ENCODE measurements at regions not wholly inside any gene's neighbourhood (a gene's known extent, or its start where the extent isn't known, plus 50 kb on each side); places are given as distances from the start of the nearest gene placed in this dataset.

DNA sequence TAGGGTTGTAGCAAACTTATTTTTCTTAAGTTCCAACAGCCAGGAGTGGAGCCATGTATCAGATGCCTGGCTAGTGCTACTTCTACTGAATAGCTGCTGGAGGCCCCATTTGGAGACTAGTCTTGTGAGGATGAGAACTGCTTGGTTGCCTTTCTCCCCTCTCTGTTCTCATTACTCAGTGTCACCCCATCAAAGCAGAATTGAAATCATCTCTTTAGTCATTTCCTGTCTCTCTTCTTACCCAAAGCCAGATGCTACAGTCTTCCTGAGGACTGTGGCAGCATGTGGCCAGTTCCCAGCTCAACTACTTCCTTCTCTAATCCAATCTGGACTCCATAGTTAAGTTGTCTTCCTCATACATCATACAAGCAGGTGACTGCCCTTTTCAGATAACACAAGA, 197.5 kb downstream of the BRINP2 start:
- no peak for TF ChIP-seq MYC (IDR thresholded peaks at IDR 0.05; ENCODE audit: low read depth, low read length)
- no peak for TF ChIP-seq POLR2A (IDR thresholded peaks at IDR 0.05; ENCODE audit: extremely low read depth, insufficient read length)
- TF ChIP-seq, protein P1, sequence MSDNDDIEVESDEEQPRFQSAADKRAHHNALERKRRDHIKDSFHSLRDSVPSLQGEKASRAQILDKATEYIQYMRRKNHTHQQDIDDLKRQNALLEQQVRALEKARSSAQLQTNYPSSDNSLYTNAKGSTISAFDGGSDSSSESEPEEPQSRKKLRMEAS (IDR thresholded peaks at IDR 0.05; ENCODE audit: low read depth, low read length), result no peak
- no peak for DNase-seq (ENCODE audit: low read depth)

DNA sequence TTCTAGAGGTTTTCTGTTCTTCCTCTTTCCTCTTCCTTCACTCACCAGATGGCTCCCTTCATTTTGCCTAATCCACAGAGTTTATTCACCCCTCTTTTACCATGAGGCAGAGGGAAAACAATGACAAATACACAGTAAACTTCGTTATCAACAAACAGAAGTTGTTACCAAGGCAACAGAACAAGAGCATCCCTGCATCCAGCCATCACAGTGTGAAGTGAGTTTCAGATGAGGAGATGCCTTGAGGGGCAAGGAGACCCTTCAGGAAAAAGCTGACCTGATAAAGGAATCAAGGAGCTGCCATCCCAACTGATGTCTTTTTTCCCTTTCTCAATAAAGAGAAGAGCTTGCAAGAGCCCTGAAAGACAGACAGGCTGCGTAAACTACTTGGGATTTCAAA, 195.3 kb downstream of the BRINP2 start:
- DNase-seq (ENCODE audit: low read depth), result no peak
- no peak overlapping the region for H3K4me3 ChIP-seq (ENCODE audit: low read depth, low read length)
- no peak for TF ChIP-seq MYC (IDR thresholded peaks at IDR 0.05; ENCODE audit: low read depth, low read length)

More for the DNA sequence above, 197.5 kb downstream of the BRINP2 start:
- no peak overlapping the region for H3K4me3 ChIP-seq (ENCODE audit: low read depth, low read length)

DNA sequence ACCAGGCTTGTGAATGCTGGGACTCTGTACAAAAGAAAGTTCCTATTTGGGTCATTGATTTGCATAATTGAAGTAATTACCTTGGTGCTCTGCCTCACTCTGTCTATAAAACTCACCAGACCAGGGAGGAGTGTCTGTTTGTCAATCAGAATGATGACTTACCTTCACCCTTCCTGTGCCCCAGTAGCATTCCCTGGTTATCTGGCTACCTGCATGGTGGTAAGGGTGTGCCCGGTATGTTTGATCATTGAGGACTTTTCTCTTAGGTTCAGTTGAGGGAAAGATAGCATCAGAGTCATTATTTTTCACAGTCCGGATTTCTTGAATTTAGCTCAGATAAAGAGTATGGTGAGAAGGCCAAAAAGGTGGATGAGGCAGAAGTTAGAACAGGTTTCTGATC, 190.0 kb downstream of the BRINP2 start:
- DNase-seq (ENCODE audit: low read depth), result no peak
- TF ChIP-seq, protein P1 (IDR thresholded peaks at IDR 0.05; ENCODE audit: low read depth, low read length), result no peak
- TF ChIP-seq POLR2A (IDR thresholded peaks at IDR 0.05; ENCODE audit: extremely low read depth, insufficient read length) (no peak), MYC (IDR thresholded peaks at IDR 0.05; ENCODE audit: low read depth, low read length) (no peak)
- TF ChIP-seq, protein P2, sequence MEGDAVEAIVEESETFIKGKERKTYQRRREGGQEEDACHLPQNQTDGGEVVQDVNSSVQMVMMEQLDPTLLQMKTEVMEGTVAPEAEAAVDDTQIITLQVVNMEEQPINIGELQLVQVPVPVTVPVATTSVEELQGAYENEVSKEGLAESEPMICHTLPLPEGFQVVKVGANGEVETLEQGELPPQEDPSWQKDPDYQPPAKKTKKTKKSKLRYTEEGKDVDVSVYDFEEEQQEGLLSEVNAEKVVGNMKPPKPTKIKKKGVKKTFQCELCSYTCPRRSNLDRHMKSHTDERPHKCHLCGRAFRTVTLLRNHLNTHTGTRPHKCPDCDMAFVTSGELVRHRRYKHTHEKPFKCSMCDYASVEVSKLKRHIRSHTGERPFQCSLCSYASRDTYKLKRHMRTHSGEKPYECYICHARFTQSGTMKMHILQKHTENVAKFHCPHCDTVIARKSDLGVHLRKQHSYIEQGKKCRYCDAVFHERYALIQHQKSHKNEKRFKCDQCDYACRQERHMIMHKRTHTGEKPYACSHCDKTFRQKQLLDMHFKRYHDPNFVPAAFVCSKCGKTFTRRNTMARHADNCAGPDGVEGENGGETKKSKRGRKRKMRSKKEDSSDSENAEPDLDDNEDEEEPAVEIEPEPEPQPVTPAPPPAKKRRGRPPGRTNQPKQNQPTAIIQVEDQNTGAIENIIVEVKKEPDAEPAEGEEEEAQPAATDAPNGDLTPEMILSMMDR (IDR thresholded peaks at IDR 0.05; ENCODE audit: low read depth, low read length), result no peak
- H3K4me3 ChIP-seq (ENCODE audit: low read depth, low read length), result no peak overlapping the region

DNA sequence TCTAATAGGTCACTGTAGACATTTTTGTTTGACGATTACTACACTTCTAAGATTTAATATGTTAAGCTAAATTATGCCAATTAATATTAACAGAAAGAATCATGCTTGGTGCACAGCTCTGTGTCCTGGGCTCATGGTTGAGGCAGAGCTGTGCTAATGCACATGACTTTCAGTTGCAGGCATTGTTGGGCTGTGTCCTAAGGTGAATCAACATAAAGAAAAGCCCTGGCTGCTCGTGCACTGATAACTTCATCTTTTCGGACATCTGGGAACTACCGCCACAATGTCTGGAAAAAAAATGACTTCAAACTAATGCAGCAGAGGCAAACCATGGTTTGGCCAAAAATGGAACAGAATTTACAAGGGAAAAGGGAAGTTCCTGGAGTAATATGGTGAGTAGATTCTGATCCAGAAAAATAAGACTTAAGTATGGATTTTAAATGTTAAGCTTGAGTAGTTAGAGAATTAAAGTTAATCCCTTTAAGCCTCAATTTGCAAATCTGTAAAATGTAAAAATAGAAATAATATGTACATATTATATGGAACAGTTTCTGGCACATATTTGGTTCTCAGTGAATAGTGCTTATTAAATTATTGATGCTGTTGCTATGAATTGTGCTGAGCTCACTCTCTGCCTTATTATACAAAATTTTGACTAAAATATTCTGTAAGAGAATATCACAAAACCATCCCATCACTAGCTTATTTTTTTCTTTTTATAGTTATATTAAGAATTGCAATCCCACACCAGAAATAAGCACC, 186.1 kb downstream of the BRINP2 start:
- no peak for DNase-seq (ENCODE audit: low read depth)
- no peak overlapping the region for H3K4me3 ChIP-seq (ENCODE audit: low read depth, low read length)
- no peak for TF ChIP-seq MYC (IDR thresholded peaks at IDR 0.05; ENCODE audit: low read depth, low read length)

DNA sequence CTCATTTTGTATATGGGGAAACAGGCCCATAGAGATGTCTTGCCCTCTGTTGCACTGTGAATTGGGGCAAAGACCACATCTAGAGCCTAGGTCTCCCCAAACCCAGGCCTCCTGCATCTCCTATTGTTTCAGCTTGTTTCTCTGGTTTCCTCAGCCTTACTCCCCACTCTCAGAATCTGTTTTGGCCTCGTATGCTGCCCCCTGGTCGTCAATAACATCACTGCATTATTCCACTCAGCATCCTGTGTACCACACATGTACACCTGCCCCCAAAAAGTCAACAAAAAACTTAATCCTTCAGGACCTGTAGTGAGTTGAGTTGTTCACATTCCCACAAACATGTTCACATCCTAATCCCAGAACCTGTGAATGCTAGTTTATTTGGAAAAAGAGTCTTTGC, 184.8 kb downstream of the BRINP2 start:
- H3K4me3 ChIP-seq (ENCODE audit: low read depth, low read length), result no peak overlapping the region
- peak; percentile 22 for DNase-seq (ENCODE audit: low read depth)
- TF ChIP-seq POLR2A (IDR thresholded peaks at IDR 0.05; ENCODE audit: extremely low read depth, insufficient read length) (no peak), MYC (IDR thresholded peaks at IDR 0.05; ENCODE audit: low read depth, low read length) (no peak)
- TF ChIP-seq, protein P1 (IDR thresholded peaks at IDR 0.05; ENCODE audit: low read depth, low read length), result no peak
- TF ChIP-seq, protein P2 (IDR thresholded peaks at IDR 0.05; ENCODE audit: low read depth, low read length), result peak; percentile 29

DNA sequence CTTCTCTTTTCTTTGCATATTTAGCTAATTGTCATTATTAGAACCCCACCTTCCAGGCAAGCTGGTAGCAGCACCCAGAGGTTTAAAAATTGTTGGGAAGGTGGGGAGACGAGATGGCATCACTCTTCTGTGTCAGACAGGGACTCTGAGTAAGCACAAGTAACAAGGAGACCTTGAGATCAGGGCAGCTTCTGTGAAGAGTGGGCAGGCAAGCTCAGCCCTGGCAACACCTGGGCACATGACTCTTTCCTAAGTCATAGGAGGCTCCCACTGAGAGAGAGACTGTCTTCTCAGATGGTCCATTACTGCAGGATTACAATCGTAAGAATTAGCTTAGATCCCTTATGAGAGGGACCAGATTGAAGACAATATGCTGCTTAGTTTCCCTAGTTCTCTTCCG, 183.5 kb downstream of the BRINP2 start:
- DNase-seq (ENCODE audit: low read depth), result no peak
- no peak overlapping the region for H3K4me3 ChIP-seq (ENCODE audit: low read depth, low read length)
- no peak for TF ChIP-seq POLR2A (IDR thresholded peaks at IDR 0.05; ENCODE audit: extremely low read depth, insufficient read length)
- TF ChIP-seq MYC (IDR thresholded peaks at IDR 0.05; ENCODE audit: low read depth, low read length), result no peak
- TF ChIP-seq, protein P2 (IDR thresholded peaks at IDR 0.05; ENCODE audit: low read depth, low read length), result no peak
- TF ChIP-seq, protein P1 (IDR thresholded peaks at IDR 0.05; ENCODE audit: low read depth, low read length), result no peak

DNA sequence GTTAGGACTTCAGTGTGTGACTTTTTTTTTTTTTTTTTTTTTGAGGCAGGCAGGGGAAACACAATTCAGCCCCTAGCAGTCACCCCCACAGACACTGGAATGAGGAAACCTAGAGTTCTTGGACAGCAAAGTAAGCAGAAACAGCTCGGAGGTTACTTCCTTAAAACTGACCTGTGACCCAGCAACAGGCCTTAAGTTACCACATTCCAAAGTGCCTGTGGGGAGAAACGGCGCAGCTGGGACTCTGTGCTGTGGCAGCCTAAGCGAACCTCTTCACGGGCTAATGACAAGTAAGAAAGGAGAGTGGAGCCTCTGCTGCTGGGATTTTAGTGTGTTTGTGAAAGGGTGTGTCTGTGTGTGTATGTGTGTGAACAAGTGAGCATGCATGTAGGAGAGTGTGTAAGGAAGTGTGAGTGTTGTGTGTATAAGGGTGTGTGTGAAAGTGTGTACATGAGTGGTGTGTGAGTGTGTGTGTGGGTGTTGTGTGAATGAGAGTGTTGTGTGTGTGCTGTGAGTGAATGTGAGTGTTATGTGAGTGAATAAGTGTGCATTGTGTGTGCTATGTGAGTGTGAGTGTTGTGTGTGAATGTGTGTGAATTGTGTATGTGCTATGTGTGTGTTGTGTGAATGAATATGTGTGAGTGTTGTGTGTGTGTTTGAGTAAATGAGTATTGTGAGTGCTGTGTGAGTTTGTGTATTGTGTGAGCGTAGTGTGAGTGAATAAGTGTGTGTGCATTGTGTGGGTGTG, 180.8 kb downstream of the BRINP2 start:
- peak; percentile 62 for DNase-seq (ENCODE audit: low read depth)
- H3K4me3 ChIP-seq (ENCODE audit: low read depth, low read length), result no peak overlapping the region
- no peak for TF ChIP-seq POLR2A (IDR thresholded peaks at IDR 0.05; ENCODE audit: extremely low read depth, insufficient read length)
